Tibial nerve (tissue), 4 donors: ENCODE measurements at regions not wholly inside any gene's neighbourhood (a gene's known extent, or its start where the extent isn't known, plus 50 kb on each side); places are given as distances from the start of the nearest gene placed in this dataset.

Experiments
- CTCF ChIP-seq, 5 experiments: fragments of 200-600 bp in 3 of 5; fragments of 450-650 bp in 2 of 5; sonication (generic) in 3 of 5; IDR thresholded peaks; one replicate each; pipeline ENCODE4 v1.5.1; 2016 to 2019; ENCODE audit warnings: antibody characterized with exemption in 5 of 5, mild to moderate bottlenecking in 3 of 5, moderate library complexity in 2 of 5
- EP300 ChIP-seq, 2 donors: sonication (generic); formaldehyde crosslinking; IDR thresholded peaks; one replicate each; pipeline ENCODE4 v1.6.1; 2017; ENCODE audit warnings: antibody characterized with exemption in 2 of 2, mild to moderate bottlenecking in 1 of 2

- TF ChIP-seq CTCF (IDR thresholded peaks at IDR 0.05) (no peak), EP300 (IDR thresholded peaks at IDR 0.05) (no peak)
Measured at GRCh38 chr11:91243630-91244029, 981.0 kb upstream of the FAT3 start.
